OCI-LY1 (cell line): ENCODE measurements at regions not wholly inside any gene's neighbourhood (a gene's known extent, or its start where the extent isn't known, plus 50 kb on each side); places are given as distances from the start of the nearest gene placed in this dataset.
"Not testable (repeated sequence)": the region's sequence is repeated elsewhere in the genome, so short reads cannot be mapped to it uniquely, and the experiment has no call there.

Experiments used
- H2AFZ ChIP-seq: fragments of 200-600 bp; sonication (generic), shearing (Covaris generic); 2 replicates; pipeline ENCODE4 v1.6.0; 2014; ENCODE audit warnings: antibody characterized with exemption, mild to moderate bottlenecking, low read length
- H3F3A ChIP-seq: fragments of 200-600 bp; sonication (generic), shearing (Covaris generic); 2 replicates; pipeline ENCODE4 v1.6.0; 2014; ENCODE audit warnings: mild to moderate bottlenecking, antibody characterized with exemption, low read length, moderate library complexity; ENCODE audit not compliant: insufficient read depth
- H3K27ac ChIP-seq: fragments of 200-600 bp; sonication (generic); 2 replicates; pipeline ENCODE4 v1.5.1; 2014; ENCODE audit warnings: low read length, mixed run types, mild to moderate bottlenecking, low read depth; ENCODE audit not compliant: poor library complexity, severe bottlenecking
- H3K27me3 ChIP-seq: fragments of 200-600 bp; sonication (generic); 2 replicates; pipeline ENCODE4 v1.6.0; 2014; ENCODE audit warnings: antibody characterized with exemption, mild to moderate bottlenecking, low read length, moderate library complexity; ENCODE audit not compliant: insufficient read depth
- H3K36me3 ChIP-seq: fragments of 200-600 bp; sonication (generic); 2 replicates; pipeline ENCODE4 v1.6.1; 2014; ENCODE audit warnings: mild to moderate bottlenecking, antibody characterized with exemption, low read length, moderate library complexity, mixed read lengths; ENCODE audit not compliant: insufficient read depth
- H3K4me1 ChIP-seq: fragments of 200-600 bp; sonication (generic); 2 replicates; pipeline ENCODE4 v1.5.1; 2014; ENCODE audit warnings: mild to moderate bottlenecking, low read length, moderate library complexity; ENCODE audit not compliant: insufficient read depth, severe bottlenecking
- H3K4me2 ChIP-seq: fragments of 200-600 bp; sonication (generic), shearing (Covaris generic); 2 replicates; pipeline ENCODE4 v1.6.1; 2014; ENCODE audit warnings: low read length
- H3K4me3 ChIP-seq: fragments of 200-600 bp; sonication (generic); 2 replicates; pipeline ENCODE4 v1.5.1; 2014; ENCODE audit warnings: low read length, low read depth, mild to moderate bottlenecking, mixed read lengths; ENCODE audit not compliant: poor library complexity, severe bottlenecking
- H3K79me2 ChIP-seq: fragments of 200-600 bp; shearing (Covaris generic); 2 replicates; pipeline ENCODE4 v1.6.1; 2016; ENCODE audit warnings: mixed run types, low read length, mixed read lengths; ENCODE audit not compliant: insufficient read depth
- H3K9ac ChIP-seq: fragments of 200-600 bp; sonication (generic), shearing (Covaris generic); 2 replicates; pipeline ENCODE4 v1.6.1; 2014; ENCODE audit warnings: mild to moderate bottlenecking, low read length, mixed read lengths
- H3K9me2 ChIP-seq: fragments of 200-600 bp; sonication (generic), shearing (Covaris generic); 2 replicates; pipeline ENCODE4 v1.6.1; 2014; ENCODE audit warnings: low read depth, mild to moderate bottlenecking, low read length, mixed read lengths
- H3K9me3 ChIP-seq: fragments of 200-600 bp; shearing (Covaris generic); 2 replicates; pipeline ENCODE4 v1.6.1; 2014; ENCODE audit warnings: low read length, mixed read lengths
- H4K20me1 ChIP-seq: fragments of 200-600 bp; sonication (generic), shearing (Covaris generic); 2 replicates; pipeline ENCODE4 v1.6.0; 2016; ENCODE audit warnings: mild to moderate bottlenecking, low read length; ENCODE audit not compliant: insufficient read depth
- CTCF ChIP-seq: fragments of 200-600 bp; sonication (generic), shearing (Covaris generic); IDR thresholded peaks from 2 replicates; pipeline ENCODE4 v1.5.1; 2017; ENCODE audit warnings: mild to moderate bottlenecking, antibody characterized with exemption, low read length, moderate library complexity, mixed read lengths
- EZH2 ChIP-seq: fragments of 200-600 bp; sonication (generic), shearing (Covaris generic); IDR thresholded peaks from 2 replicates; pipeline ENCODE4 v1.8.0; 2017; ENCODE audit warnings: borderline replicate concordance, mixed run types, mild to moderate bottlenecking, antibody characterized with exemption, low read length, moderate library complexity, mixed read lengths

GRCh38 chr10:123274306-123275135, 120.3 kb downstream of the BUB3 start:
- TF ChIP-seq EZH2: no peak
- TF ChIP-seq CTCF: no peak
- Histone ChIP-seq H3K9me3 (no peaks in the 10 kb centered on the region), H3K9ac (no peak overlapping the region), H3K4me3 (no peak overlapping the region), H3K27me3 (peaks cover 8% of the 10 kb centered on the region; the same call in 1 of the 2 replicates), H2AFZ (no peak overlapping the region), H3K9me2 (no peaks in the 10 kb centered on the region), H4K20me1 (no peaks in the 10 kb centered on the region), H3K79me2 (no peaks in the 10 kb centered on the region), H3K4me2 (no peak overlapping the region), H3F3A (no peaks in the 10 kb centered on the region), H3K36me3 (no peaks in the 10 kb centered on the region), H3K27ac (no peak overlapping the region), H3K4me1 (no peaks in the 10 kb centered on the region)

GRCh38 chr10:123275136-123275564, 120.9 kb downstream of the BUB3 start:
- Histone ChIP-seq H2AFZ (no peak overlapping the region), H3K36me3 (no peaks in the 10 kb centered on the region), H3K9me3 (no peaks in the 10 kb centered on the region), H4K20me1 (no peaks in the 10 kb centered on the region), H3K4me3 (no peak overlapping the region), H3K9me2 (no peaks in the 10 kb centered on the region), H3K79me2 (no peaks in the 10 kb centered on the region), H3K4me2 (no peak overlapping the region), H3K27ac (no peak overlapping the region), H3K4me1 (no peaks in the 10 kb centered on the region), H3K9ac (no peak overlapping the region), H3K27me3 (peaks cover 8% of the 10 kb centered on the region; the same call in 1 of the 2 replicates), H3F3A (no peaks in the 10 kb centered on the region)
- TF ChIP-seq CTCF (no peak), EZH2 (no peak)

- H2AFZ ChIP-seq: no peak overlapping the region
- no peak overlapping the region for H3K9ac ChIP-seq
- H3K9me3 ChIP-seq: no peaks in the 10 kb centered on the region
- no peak overlapping the region for H3K4me3 ChIP-seq
- no peak overlapping the region for H3K4me2 ChIP-seq
- no peak for TF ChIP-seq CTCF
- TF ChIP-seq EZH2: no peak
- peaks cover 8% of the 10 kb centered on the region; the same call in 1 of the 2 replicates for H3K27me3 ChIP-seq
- no peaks in the 10 kb centered on the region for H3K4me1 ChIP-seq
- no peak overlapping the region for H3K27ac ChIP-seq
- no peaks in the 10 kb centered on the region for H4K20me1 ChIP-seq
- no peaks in the 10 kb centered on the region for H3K9me2 ChIP-seq
- no peaks in the 10 kb centered on the region for H3F3A ChIP-seq
- no peaks in the 10 kb centered on the region for H3K79me2 ChIP-seq
- H3K36me3 ChIP-seq: no peaks in the 10 kb centered on the region
Observed at GRCh38 chr10:123278445-123278844, 124.2 kb downstream of the BUB3 start.

GRCh38 chr10:123283371-123283770, 129.2 kb downstream of the BUB3 start:
- not testable (repeated sequence) for H2AFZ ChIP-seq, H3F3A ChIP-seq, H3K9me2 ChIP-seq, H3K9me3 ChIP-seq, H3K9ac ChIP-seq, H4K20me1 ChIP-seq, H3K79me2 ChIP-seq, H3K27me3 ChIP-seq, H3K4me2 ChIP-seq, H3K27ac ChIP-seq, H3K36me3 ChIP-seq, H3K4me3 ChIP-seq, H3K4me1 ChIP-seq
